ENCODE measurements at regions not wholly inside any gene's neighbourhood (a gene's known extent, or its start where the extent isn't known, plus 50 kb on each side); places are given as distances from the start of the nearest gene placed in this dataset.
"Not testable (repeated sequence)": the region's sequence is repeated elsewhere in the genome, so short reads cannot be mapped to it uniquely, and the experiment has no call there.

GRCh38 chr3:182523424-182523823, 269.9 kb upstream of the ATP11B start:
- TF ChIP-seq, protein P1, sequence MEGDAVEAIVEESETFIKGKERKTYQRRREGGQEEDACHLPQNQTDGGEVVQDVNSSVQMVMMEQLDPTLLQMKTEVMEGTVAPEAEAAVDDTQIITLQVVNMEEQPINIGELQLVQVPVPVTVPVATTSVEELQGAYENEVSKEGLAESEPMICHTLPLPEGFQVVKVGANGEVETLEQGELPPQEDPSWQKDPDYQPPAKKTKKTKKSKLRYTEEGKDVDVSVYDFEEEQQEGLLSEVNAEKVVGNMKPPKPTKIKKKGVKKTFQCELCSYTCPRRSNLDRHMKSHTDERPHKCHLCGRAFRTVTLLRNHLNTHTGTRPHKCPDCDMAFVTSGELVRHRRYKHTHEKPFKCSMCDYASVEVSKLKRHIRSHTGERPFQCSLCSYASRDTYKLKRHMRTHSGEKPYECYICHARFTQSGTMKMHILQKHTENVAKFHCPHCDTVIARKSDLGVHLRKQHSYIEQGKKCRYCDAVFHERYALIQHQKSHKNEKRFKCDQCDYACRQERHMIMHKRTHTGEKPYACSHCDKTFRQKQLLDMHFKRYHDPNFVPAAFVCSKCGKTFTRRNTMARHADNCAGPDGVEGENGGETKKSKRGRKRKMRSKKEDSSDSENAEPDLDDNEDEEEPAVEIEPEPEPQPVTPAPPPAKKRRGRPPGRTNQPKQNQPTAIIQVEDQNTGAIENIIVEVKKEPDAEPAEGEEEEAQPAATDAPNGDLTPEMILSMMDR (IDR thresholded peaks at IDR 0.05; ENCODE audit: low read length): not testable (repeated sequence)
- TF ChIP-seq EZH2 (IDR thresholded peaks at IDR 0.05; ENCODE audit: borderline replicate concordance, low read length): not testable (repeated sequence)

Measured in OCI-LY1 (cell line).